RWPE2 (cell line): ENCODE measurements at regions not wholly inside any gene's neighbourhood (a gene's known extent, or its start where the extent isn't known, plus 50 kb on each side); places are given as distances from the start of the nearest gene placed in this dataset.

Experiments used
- ATAC-seq: fragments of 200-7000 bp; cut with Tn5 transposase; 3 replicates; pipeline ENCODE4 v1.9.1; 2021; ENCODE audit warnings: low read depth
- DNase-seq: peaks from one replicate; pipeline ENCODE4 v3.0.0-alpha.2; 2020; ENCODE audit warnings: low spot score
- H3K27ac ChIP-seq: fragments of 450-650 bp; 2 replicates; pipeline ENCODE4 v1.5.1; 2017; ENCODE audit warnings: mild to moderate bottlenecking; ENCODE audit not compliant: poor library complexity, severe bottlenecking
- H3K27me3 ChIP-seq: fragments of 250-450 bp; sonication (Bioruptor Pico); 2 replicates; pipeline ENCODE4 v1.5.1; 2021; ENCODE audit warnings: mild to moderate bottlenecking, moderate library complexity; ENCODE audit not compliant: insufficient read depth, poor library complexity, severe bottlenecking
- H3K36me3 ChIP-seq: fragments of 250-450 bp; sonication (Bioruptor Pico); 2 replicates; pipeline ENCODE4 v1.5.1; 2020; ENCODE audit warnings: low read depth, mild to moderate bottlenecking, moderate library complexity
- H3K4me1 ChIP-seq: fragments of 250-450 bp; sonication (Bioruptor Pico); 2 replicates; pipeline ENCODE4 v1.5.1; 2021; ENCODE audit warnings: mild to moderate bottlenecking, moderate library complexity; ENCODE audit not compliant: insufficient read depth, poor library complexity, severe bottlenecking
- H3K4me3 ChIP-seq: fragments of 250-450 bp; sonication (Bioruptor Pico); 2 replicates; pipeline ENCODE4 v1.5.1; 2021; ENCODE audit warnings: mild to moderate bottlenecking, moderate library complexity; ENCODE audit not compliant: severe bottlenecking
- H3K9me3 ChIP-seq: fragments of 250-450 bp; sonication (Bioruptor Pico); 2 replicates; pipeline ENCODE4 v1.5.1; 2021; ENCODE audit warnings: mild to moderate bottlenecking, moderate library complexity; ENCODE audit not compliant: severe bottlenecking
- TF ChIP-seq, protein P1 (sequence below): fragments of 450-650 bp; IDR thresholded peaks from one replicate; pipeline ENCODE4 v1.5.1; 2017; ENCODE audit warnings: mild to moderate bottlenecking, moderate library complexity; ENCODE audit not compliant: poor library complexity, severe bottlenecking

DNA sequence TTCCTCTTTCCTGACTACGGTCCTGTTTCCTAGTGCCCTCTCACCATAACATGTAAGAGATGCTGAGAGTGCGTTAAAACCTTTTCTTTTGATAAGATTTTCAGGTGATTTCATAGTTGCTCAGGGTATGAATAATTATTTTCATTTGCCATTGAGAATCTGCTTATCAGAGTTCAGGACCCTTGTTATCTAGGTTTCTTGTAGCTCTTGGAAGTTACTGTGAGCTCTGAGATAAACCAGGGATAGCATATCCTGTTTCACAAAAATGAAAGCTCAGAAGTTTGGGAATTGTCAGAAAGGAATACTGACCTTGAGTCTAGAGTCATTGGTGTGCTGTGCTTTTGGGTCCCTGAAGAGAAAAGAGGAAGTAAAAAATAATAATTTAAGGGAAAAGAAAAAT lies 76.8 kb upstream of the PRKG1 start:
- ATAC-seq (no peak), DNase-seq (no peak)
- Histone ChIP-seq H3K27me3 (peaks cover 3% of the 10 kb centered on the region), H3K27ac (no peak overlapping the region), H3K9me3 (no peaks in the 10 kb centered on the region), H3K4me3 (no peak overlapping the region), H3K4me1 (no peaks in the 10 kb centered on the region), H3K36me3 (no peaks in the 10 kb centered on the region)
- TF ChIP-seq, protein P1, sequence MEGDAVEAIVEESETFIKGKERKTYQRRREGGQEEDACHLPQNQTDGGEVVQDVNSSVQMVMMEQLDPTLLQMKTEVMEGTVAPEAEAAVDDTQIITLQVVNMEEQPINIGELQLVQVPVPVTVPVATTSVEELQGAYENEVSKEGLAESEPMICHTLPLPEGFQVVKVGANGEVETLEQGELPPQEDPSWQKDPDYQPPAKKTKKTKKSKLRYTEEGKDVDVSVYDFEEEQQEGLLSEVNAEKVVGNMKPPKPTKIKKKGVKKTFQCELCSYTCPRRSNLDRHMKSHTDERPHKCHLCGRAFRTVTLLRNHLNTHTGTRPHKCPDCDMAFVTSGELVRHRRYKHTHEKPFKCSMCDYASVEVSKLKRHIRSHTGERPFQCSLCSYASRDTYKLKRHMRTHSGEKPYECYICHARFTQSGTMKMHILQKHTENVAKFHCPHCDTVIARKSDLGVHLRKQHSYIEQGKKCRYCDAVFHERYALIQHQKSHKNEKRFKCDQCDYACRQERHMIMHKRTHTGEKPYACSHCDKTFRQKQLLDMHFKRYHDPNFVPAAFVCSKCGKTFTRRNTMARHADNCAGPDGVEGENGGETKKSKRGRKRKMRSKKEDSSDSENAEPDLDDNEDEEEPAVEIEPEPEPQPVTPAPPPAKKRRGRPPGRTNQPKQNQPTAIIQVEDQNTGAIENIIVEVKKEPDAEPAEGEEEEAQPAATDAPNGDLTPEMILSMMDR = no peak

DNA sequence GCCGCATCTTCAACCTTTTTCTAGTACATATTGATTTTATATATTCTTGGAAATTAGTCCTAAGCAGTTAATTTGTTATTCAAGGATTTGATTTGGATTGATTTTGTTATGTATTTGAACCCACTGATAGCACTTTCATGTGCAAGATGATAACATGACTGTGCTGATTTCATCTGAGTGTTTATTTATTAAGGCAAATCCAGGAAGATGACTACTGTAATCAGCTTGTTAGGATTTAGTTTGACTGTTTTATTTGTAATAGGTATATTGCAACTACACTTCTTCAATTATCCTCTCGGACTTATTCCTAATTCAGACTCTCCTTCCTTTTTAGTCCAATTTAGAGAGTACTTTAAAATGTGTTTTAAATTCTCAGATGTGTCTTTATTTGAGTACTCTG lies 75.1 kb upstream of the PRKG1 start:
- DNase-seq (no peak), ATAC-seq (no peak)
- TF ChIP-seq, protein P1 = no peak
- no peaks in the 10 kb centered on the region for H3K36me3 ChIP-seq
- H3K4me3 ChIP-seq = no peak overlapping the region
- peaks cover 3% of the 10 kb centered on the region for H3K27me3 ChIP-seq
- H3K27ac ChIP-seq = no peak overlapping the region
- no peaks in the 10 kb centered on the region for H3K9me3 ChIP-seq
- no peaks in the 10 kb centered on the region for H3K4me1 ChIP-seq

DNA sequence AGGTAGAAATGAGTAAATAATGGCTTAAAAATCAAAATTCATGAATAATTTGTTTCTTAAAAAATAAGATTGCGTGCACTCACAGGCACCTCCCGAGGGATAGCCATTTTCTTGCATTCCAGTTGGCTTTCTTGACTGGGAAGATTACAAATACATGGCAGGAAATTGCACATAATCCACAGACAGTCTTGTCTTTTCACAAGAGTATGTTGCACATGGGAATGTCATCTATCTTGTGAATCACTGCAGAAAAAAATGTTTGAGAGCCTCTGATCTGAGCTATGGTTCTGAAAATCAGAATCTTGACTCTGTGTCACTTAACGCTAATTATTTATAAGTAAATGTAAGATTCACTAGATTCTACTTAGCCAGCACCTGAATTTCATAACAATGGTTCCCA lies 74.1 kb upstream of the PRKG1 start:
- no peak for DNase-seq
- peak; percentile 33; the same call in 1 of the 3 replicates for ATAC-seq
- TF ChIP-seq, protein P1 = no peak

DNA sequence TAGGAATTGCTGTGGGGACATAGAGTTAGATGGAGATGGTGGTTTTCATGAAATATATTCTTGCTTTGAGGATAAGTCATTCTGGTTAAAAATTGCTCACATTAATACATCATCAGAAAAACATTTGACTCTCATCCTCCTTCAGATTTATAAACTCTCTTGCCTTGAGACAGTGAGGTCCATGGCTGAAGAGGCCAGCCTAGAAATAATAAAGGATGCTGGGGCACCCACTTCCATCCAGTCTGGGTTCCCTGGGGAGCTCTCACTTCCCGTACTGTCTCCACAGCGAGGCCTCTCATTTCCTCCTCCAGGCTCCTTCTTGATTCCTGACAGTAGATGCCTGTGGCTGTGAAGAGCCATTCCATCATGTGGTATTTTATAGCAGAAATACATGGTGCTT lies 73.3 kb upstream of the PRKG1 start:
- H3K27me3 ChIP-seq = peaks cover 3% of the 10 kb centered on the region
- H3K4me3 ChIP-seq = no peak overlapping the region
- H3K27ac ChIP-seq = no peak overlapping the region
- no peak for ATAC-seq
- TF ChIP-seq, protein P1 = no peak
- H3K36me3 ChIP-seq = no peaks in the 10 kb centered on the region
- H3K9me3 ChIP-seq = no peaks in the 10 kb centered on the region
- H3K4me1 ChIP-seq = no peaks in the 10 kb centered on the region
- no peak for DNase-seq

More for the DNA sequence above, 74.1 kb upstream of the PRKG1 start:
- peaks cover 3% of the 10 kb centered on the region for H3K27me3 ChIP-seq
- H3K27ac ChIP-seq = no peak overlapping the region
- H3K36me3 ChIP-seq = no peaks in the 10 kb centered on the region
- H3K4me3 ChIP-seq = no peak overlapping the region
- H3K4me1 ChIP-seq = no peaks in the 10 kb centered on the region
- H3K9me3 ChIP-seq = no peaks in the 10 kb centered on the region

DNA sequence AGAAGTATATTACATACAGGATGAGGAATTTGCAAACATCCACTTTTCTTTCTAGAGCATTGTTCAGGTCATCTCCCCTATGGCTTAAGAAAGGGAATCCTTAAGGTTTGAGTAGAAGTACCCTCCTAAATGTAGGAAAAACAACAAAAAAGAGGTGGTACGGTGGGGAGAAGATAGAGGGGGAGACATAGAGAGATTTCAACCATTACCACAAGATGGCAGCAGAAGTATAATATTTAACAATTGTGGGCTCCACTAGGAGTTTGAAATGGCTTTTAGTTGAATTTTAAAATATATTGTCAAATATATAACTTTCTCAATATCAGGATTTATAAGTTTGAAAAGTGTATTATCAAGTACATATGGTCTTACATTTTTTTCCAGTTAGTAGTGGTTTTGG lies 72.7 kb upstream of the PRKG1 start:
- no peaks in the 10 kb centered on the region for H3K9me3 ChIP-seq
- H3K4me3 ChIP-seq = no peak overlapping the region
- no peak overlapping the region for H3K27ac ChIP-seq
- TF ChIP-seq, protein P1 = peak; percentile 80
- no peaks in the 10 kb centered on the region for H3K4me1 ChIP-seq
- H3K27me3 ChIP-seq = peaks cover 3% of the 10 kb centered on the region
- no peaks in the 10 kb centered on the region for H3K36me3 ChIP-seq
- ATAC-seq (no peak), DNase-seq (no peak)
